ENCODE measurements at regions not wholly inside any gene's neighbourhood (a gene's known extent, or its start where the extent isn't known, plus 50 kb on each side); places are given as distances from the start of the nearest gene placed in this dataset.

GRCh38 chr13:59340151-59340550 lies 823.6 kb downstream of the DIAPH3 start:
- no peak for DNase-seq

- DNase-seq: no peak
Measured at GRCh38 chr13:59340581-59340980, 823.1 kb downstream of the DIAPH3 start.

GRCh38 chr13:59342400-59342799 lies 821.3 kb downstream of the DIAPH3 start:
- no peak for DNase-seq

GRCh38 chr13:59343132-59343531 lies 820.6 kb downstream of the DIAPH3 start:
- DNase-seq: no peak

GRCh38 chr13:59343993-59344822 lies 819.5 kb downstream of the DIAPH3 start:
- peak; percentile 53 for DNase-seq

DNA sequence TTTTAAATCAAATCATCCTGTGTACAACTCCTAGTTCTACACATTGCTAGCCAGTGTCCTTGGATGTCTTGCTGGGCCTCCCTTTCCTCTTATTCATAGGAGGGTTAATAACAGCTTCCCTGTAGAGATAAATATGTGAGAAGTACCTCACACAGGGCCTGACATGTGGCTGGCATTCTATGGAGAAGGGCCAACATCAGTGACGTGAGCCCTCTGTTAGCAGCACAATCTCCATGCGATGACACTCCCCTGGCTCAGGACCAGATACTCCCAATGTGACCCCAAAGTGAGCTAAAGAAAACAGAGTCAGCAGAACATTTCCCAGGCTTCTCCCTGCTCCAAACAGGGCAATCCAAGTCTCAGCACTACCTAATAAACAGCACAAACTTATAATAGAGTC lies 818.4 kb downstream of the DIAPH3 start:
- peak; percentile 45 for DNase-seq

GRCh38 chr13:59346999-59347723 lies 816.6 kb downstream of the DIAPH3 start:
- DNase-seq: no peak

- DNase-seq: no peak
Measured at GRCh38 chr13:59348617-59349016, 815.1 kb downstream of the DIAPH3 start.

GRCh38 chr13:59352600-59352999 lies 811.1 kb downstream of the DIAPH3 start:
- DNase-seq: no peak

DNA sequence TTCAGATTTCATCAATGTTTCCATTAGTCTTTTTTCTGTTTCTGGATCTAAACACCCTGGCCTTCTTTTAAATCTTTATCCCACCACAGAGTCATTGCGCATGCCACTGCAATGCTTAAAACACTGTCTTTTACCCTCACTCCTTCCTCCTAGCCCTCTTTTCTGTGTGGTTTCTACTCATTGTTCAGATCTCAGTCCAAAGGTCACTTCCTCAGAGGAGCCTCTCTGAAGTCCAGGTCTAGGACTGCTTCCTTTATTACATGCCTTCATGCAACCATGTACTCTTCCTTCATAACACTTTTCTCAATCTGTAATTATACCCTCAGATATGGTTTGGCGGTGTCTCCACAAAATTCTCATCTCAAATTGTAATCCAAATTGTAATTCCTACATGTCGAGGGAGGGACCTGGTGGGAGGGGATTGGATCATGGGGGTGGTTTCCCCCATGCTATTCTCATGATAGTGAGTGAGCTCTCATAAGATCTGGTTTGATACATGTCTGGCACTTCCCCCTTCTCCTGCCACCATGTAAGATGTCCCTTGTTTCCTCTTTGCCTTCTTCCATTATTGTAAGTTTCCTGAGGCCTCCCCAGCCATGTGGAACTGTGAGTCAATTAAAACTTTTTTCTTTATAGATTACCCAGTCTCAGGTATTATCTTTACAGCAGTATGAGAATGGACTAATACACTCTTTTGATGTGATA lies 808.9 kb downstream of the DIAPH3 start:
- DNase-seq: no peak

DNA sequence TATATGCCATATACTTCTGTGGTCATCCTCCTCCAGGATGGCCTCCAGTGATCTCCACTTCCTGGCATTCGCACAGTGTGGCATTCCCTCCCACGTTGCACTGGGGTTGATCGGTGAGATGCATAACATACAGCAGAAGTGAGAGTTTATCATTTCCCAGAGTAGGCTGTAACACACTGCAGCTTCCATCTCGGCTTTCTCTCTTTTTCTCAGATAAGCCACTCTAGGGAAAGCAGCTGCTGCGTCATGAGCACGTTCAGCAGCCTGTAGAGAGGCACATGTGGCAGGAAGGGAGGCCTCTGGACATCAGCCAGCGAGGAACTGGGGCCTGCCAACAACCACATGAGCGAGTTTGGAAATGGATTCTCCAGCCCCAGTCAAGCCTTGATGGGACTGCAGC lies 807.1 kb downstream of the DIAPH3 start:
- peak; percentile 99 for DNase-seq

DNA sequence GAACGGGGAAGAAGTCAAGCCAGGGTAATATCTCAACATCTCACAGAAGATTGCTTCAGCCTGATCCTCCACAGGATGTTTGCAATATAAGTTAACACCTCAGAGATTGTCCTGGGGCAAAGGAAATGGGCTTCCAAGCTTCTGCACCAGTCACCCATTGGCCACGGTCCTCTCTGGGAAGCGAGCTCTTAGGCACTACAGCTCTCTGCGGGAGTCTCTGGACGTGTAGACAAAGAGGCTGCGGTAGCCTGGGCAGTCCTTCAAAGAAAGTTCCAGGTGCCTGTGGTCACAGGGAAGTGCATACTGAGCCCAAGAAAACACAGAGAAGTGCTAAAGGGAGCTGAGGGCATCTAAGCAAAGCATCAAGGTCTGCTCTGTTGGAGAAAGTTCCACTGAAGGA lies 805.7 kb downstream of the DIAPH3 start:
- DNase-seq: no peak

DNA sequence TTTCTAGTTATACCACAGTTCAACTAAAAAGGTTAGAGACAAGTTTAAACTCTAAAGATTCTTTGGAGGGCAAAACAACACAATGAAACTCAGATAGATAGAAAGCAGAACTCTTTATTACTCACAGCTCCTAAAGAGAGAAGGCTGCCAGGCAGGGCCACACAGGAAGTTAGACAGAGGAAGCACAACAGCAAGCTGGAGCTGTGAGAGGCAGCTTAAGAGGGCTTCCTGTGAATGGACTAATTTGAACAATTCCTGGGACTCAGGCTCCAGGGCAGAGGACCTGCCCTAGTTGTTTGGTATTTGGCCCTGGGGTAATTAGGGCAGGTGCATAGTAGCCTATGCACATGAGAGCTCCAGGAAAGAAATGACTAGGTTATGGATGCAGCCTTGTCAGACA lies 803.6 kb downstream of the DIAPH3 start:
- DNase-seq: no peak

GRCh38 chr13:59360916-59361315 lies 802.8 kb downstream of the DIAPH3 start:
- no peak for DNase-seq

DNA sequence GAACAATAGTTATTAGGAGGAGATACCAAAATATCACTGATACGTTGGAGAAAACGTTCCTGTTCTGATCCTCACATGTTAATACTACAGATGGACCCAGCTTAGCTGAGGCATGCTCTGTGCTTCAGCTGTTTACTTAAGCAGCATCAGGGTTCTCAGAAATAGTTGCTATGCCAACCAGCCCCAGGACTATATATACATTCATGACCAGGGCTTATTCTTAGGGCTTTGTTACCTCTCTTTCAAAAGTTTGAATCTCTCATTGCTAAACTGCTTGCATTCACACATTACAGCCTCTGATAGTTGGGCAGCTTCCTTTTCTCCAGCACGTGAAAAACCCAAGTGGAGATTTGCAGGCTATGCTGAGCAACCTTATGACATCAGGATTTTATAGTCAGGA lies 800.4 kb downstream of the DIAPH3 start:
- DNase-seq: peak; percentile 33

GRCh38 chr13:59363947-59364346 lies 799.8 kb downstream of the DIAPH3 start:
- no peak for DNase-seq

DNA sequence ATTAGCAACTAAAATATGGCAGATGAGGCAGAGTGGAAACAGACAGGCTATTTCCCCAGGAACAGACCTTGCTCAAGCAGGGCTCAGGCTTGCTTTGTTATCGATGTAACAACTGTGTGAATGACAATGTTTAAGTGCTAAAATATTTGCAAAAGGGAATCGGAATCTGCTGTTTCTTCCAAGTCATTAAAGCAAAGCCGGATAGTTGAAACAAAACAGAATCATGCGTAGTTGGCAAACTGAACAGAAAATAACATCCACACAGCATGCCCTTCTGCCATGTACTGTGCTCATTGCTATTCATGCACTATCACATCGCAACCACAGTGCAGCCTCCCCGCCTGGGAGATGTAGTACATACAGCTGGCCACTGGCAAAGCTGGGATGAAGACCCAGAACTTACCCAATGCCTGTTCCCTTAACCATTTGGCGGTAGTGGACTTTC lies 799.1 kb downstream of the DIAPH3 start:
- DNase-seq: peak; percentile 83

DNA sequence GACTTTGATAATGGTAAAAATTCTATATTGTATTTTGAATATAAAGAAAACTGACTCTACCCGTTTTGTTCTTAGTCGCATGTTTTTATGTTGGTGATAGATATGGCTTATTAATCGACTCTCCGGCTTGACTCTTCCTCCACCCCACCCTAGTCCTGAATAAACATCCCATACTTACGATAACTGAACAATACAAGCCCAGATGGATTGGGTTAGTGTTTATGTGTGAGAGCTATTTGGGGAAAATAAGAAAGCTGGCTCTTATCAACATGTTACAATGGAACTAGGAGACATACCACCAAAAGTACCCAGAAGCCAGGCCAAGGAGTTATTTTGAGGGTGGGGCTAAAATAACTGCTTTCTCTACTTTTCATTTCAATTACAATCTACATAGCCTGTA lies 796.3 kb downstream of the DIAPH3 start:
- DNase-seq: no peak

DNA sequence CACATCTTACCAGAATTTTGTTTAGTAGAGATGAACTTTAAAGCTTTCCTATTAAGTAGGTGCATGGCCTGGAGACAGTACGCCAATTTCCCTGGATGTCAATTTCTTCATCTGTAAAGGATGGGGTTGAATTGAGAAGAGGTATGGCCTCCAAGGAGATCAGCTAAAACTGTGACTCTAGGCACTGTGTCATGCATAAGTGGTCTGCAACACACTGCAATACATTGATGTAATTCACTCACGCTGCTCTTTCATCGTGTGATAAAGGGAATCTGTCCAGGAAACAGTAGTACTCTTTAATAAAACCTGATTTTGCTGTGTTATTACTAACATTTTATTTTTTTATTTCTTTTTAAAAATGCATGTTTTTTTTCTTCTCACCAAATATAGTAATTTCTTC lies 795.8 kb downstream of the DIAPH3 start:
- DNase-seq: no peak

- DNase-seq: no peak
Measured at GRCh38 chr13:59368693-59369092, 795.0 kb downstream of the DIAPH3 start.

GRCh38 chr13:59371229-59371628 lies 792.5 kb downstream of the DIAPH3 start:
- DNase-seq: no peak

DNA sequence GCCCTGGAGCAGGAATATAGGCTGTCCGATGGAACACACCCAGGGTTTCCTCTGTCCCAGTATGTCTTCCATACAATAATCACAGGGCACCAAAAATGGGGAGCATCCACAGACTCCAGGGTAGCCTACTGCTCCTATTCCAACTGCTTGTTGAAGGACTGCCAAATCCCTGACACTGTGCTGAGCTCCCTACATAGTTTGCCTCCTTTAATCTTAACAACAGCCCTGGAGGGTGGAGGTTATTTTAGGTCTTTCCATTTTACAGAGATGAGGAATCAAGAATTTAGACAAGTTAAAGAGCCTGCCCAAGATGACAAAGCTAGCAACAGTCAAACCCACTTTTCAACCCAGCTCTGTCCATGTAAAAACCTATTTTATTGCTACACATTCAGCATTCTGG lies 790.4 kb downstream of the DIAPH3 start:
- DNase-seq: no peak

DNA sequence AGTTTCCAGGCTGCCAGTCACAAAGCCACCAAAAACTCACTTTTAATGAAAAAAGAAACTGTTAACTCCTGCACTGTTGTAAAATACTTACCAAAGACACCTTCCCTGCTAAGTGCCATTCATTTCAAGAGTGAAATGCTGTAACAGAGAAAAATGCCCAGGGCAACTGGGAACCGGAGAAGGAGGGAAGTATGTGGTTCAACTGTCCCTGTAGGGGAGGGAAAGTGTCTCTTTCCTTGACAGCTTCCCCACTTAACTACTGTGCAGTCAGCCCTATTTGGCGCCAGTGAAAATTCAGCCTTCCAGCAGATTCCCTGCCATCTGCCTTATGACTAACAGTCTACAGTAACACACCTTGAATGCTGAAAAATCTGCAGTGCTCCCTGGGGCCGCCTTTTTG lies 789.0 kb downstream of the DIAPH3 start:
- peak; percentile 73 for DNase-seq

DNA sequence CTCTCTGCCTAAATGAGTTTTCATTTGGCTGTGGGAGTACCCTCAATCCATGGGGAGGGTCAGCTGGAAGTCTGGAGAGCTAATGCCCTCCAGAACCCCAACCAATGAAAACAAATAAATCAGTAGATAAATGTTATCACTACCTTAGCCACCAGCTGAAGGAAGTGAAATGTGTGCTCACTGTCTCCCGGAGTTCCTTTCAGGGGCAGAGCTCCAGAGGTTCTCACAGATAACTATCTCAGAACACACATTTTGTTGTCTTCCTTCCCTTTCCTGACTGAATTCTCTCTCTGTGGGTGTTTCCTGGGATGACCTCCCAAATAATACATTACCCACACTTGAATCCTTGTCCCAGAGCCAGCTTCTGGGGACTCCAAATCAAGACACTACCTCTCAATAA lies 779.6 kb downstream of the DIAPH3 start:
- no peak for DNase-seq

All from NCI-H2171 treated with DMSO at 0.1 percent for 48 hours (cell line).